Esophagus muscularis mucosa (tissue), 4 donors: ENCODE measurements at regions not wholly inside any gene's neighbourhood (a gene's known extent, or its start where the extent isn't known, plus 50 kb on each side); places are given as distances from the start of the nearest gene placed in this dataset.
"Not testable (repeated sequence)": the region's sequence is repeated elsewhere in the genome, so short reads cannot be mapped to it uniquely, and the experiment has no call there.

Source experiments
- DNase-seq: peaks from one replicate; pipeline ENCODE4 v3.0.0-alpha.2; 2017; ENCODE audit errors: extremely low spot score
- H3K27ac ChIP-seq, 4 donors: fragments of 200-600 bp; sonication (generic); replicated peaks in 1 of 4; 1 replicate in 3 of 4; 2 replicates in 1 of 4; pipeline ENCODE4 v1.5.1; 2016 to 2019; ENCODE audit warnings: mild to moderate bottlenecking in 1 of 4
- H3K27me3 ChIP-seq, 4 donors: fragments of 200-600 bp; sonication (generic); one replicate each; pipeline versions ENCODE4 v1.5.1 to v1.6.0; 2016 to 2019
- H3K36me3 ChIP-seq, 4 donors: fragments of 200-600 bp; sonication (generic); one replicate each; pipeline ENCODE4 v1.5.1; 2016 to 2019
- H3K4me1 ChIP-seq, 4 donors: fragments of 200-600 bp; sonication (generic); one replicate each; pipeline ENCODE4 v1.5.1; 2016 to 2019
- H3K4me3 ChIP-seq, 4 donors: fragments of 200-600 bp; sonication (generic); 1 replicate in 2 of 4; 2 replicates in 2 of 4; pipeline ENCODE4 v1.5.1; 2016 to 2019; ENCODE audit warnings: mild to moderate bottlenecking in 4 of 4, moderate library complexity in 1 of 4
- H3K9me3 ChIP-seq, 4 donors: fragments of 200-600 bp; sonication (generic); 1 replicate in 3 of 4; 2 replicates in 1 of 4; pipeline ENCODE4 v1.5.1; 2016 to 2019
- EP300 ChIP-seq: sonication (generic); formaldehyde crosslinking; IDR thresholded peaks from one replicate; pipeline ENCODE4 v1.6.1; 2017; ENCODE audit warnings: antibody characterized with exemption
- POLR2A ChIP-seq: fragments of 450-650 bp; IDR thresholded peaks from one replicate; pipeline ENCODE4 v1.6.1; 2017; ENCODE audit warnings: antibody characterized with exemption, moderate library complexity, mild to moderate bottlenecking, low read depth
- POLR2AphosphoS5 ChIP-seq, 2 donors: sonication (generic); formaldehyde crosslinking; IDR thresholded peaks; one replicate each; pipeline ENCODE4 v1.6.1; 2017; ENCODE audit warnings: antibody characterized with exemption in 2 of 2
- WGBS: methylation state at CpG from one replicate; pipeline ENCODE4 v1.1.5; 2018; 5-methylcytosine and 5-hydroxymethylcytosine counted together
- intact Hi-C: fragments of 100-400 bp; cut with DNase I; formaldehyde crosslinking; loops from one replicate; pipeline ENCODE4 v1.15.1; 2023
- TF ChIP-seq, protein P1 (sequence below), 3 experiments: fragments of 200-600 bp in 2 of 3; fragments of 450-650 bp in 1 of 3; sonication (generic) in 2 of 3; IDR thresholded peaks; one replicate each; pipeline ENCODE4 v1.5.1; 2017 to 2019; ENCODE audit warnings: antibody characterized with exemption in 3 of 3, mild to moderate bottlenecking in 2 of 3, moderate library complexity in 1 of 3

DNA sequence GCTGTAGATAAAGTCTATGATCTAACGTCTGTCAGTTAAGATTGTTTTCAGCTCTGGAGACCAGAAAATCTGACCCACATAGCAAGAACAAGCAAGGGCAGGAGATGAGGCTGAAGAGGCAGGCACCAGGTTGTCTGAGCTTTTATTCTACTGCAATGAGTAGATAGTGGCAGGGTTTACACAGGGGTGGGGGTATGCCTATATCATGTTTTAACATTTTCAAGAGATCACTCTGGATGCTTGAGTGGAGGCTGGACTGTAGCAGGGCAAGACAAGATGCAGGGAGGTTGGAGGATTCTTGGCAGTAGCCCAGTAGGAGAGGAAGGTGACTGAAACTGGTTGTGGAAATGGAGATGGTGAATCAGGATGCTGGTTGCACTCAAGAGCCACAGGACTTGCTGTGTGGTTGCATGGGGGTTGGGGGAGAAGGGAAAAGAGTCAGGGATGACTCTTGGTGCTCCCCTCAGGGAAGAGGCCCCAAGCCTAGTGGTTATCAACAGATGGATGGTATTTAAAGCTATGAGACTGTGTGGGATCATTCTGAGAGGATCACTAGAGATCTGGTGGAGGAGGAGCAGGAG, 143.1 kb upstream of the KCNJ18 start:
- WGBS: 77% methylated on average over 1 of the region's 1 CpG

DNA sequence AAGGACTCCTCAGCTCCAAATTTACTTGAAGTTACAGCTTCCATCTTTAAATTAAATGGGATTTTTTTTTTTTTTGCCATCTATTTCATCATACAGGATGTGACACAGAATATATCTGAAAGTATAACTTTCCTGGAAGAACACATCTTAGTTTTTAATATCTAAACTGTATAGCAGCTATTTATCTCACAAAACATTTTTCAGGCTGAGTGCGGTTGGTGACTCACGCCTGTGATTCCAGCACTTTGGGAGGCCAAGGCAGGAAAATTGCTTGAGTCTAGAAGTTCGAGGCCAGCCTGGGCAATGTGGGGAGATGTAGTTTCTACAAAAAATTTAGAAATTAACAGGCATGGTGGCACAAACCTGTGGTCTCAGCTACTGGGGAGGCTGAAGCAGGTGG, 142.3 kb upstream of the KCNJ18 start:
- peak overlapping the region; percentile 77 to 82 (median 80) for H3K4me3 ChIP-seq
- WGBS: 87% methylated on average over 3 of the region's 3 CpGs

More for the DNA sequence above, 143.1 kb upstream of the KCNJ18 start:
- TF ChIP-seq POLR2AphosphoS5 (IDR thresholded peaks at IDR 0.05) (no peak), POLR2A (no peak), EP300 (no peak)
- TF ChIP-seq, protein P1, sequence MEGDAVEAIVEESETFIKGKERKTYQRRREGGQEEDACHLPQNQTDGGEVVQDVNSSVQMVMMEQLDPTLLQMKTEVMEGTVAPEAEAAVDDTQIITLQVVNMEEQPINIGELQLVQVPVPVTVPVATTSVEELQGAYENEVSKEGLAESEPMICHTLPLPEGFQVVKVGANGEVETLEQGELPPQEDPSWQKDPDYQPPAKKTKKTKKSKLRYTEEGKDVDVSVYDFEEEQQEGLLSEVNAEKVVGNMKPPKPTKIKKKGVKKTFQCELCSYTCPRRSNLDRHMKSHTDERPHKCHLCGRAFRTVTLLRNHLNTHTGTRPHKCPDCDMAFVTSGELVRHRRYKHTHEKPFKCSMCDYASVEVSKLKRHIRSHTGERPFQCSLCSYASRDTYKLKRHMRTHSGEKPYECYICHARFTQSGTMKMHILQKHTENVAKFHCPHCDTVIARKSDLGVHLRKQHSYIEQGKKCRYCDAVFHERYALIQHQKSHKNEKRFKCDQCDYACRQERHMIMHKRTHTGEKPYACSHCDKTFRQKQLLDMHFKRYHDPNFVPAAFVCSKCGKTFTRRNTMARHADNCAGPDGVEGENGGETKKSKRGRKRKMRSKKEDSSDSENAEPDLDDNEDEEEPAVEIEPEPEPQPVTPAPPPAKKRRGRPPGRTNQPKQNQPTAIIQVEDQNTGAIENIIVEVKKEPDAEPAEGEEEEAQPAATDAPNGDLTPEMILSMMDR (IDR thresholded peaks at IDR 0.05): no peak
- DNase-seq: no peak
- H3K27me3 ChIP-seq: no peaks in the 10 kb centered on the region
- peaks cover 0 to 20% (median 8%) of the 10 kb centered on the region in 4 donors for H3K36me3 ChIP-seq
- H3K27ac ChIP-seq: no peak overlapping the region
- H3K4me1 ChIP-seq: peaks cover 22 to 49% (median 44%) of the 10 kb centered on the region in 4 donors
- no peak overlapping the region for H3K4me3 ChIP-seq
- intact Hi-C loops: no loop called here
- no peaks in the 10 kb centered on the region for H3K9me3 ChIP-seq

DNA sequence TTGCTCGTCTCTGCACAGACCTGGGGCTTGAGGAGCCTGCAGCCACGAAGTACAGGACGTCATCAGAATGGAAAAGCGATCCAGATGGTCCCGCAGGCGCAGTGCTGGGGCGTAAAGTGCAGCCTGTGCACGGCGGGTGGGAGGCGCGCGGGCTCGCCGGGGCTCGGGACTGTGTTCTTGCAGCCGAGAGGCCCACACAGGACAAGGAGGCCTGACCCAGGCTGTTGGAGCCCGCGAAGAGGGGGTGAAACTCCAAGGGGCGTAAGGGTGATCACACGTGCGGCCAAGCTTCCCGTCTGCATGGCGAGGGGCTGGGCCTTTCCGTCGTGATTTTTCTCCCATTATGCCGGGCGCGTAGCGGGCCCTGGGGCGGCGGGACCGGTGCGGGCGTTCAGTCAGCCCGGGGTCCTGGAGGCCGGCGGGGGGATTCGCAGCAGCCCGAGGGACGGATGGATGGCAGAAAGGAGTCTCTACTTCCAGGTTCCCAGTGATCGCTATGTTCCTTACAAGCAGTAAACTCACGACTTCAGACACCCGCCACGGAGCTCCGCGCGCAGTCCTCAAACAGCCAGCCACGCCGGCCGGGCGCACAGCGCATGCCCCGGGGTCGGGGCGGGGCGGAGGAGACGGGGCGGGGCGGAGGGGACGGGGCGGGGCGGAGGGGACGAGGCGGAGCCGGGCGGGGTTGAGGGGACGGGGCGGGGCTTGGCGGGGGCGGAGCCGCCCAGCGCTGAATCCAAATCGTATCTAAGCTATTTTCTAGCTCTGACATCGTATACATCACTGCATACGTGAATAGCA, 141.0 kb upstream of the KCNJ18 start:
- TF ChIP-seq POLR2A (peak; percentile 23), POLR2AphosphoS5 (IDR thresholded peaks at IDR 0.05) (peak; percentile 82 to 91), EP300 (no peak)
- Histone ChIP-seq H3K27ac (peak overlapping the region; percentile 87 to 95 (median 92)), H3K9me3 (no peaks in the 10 kb centered on the region), H3K36me3 (peaks cover 0 to 6% (median 2%) of the 10 kb centered on the region in 4 donors), H3K4me1 (peaks cover 22 to 49% (median 42%) of the 10 kb centered on the region in 4 donors), H3K4me3 (peak overlapping the region; percentile 77 to 82 (median 80)), H3K27me3 (no peaks in the 10 kb centered on the region)
- intact Hi-C loops: no loop called here
- 0% methylated on average over 23 of the region's 75 CpGs for WGBS
- DNase-seq: peak; percentile 93

More for the DNA sequence above, 142.3 kb upstream of the KCNJ18 start:
- DNase-seq, intact Hi-C loops, H3K9me3 ChIP-seq, H3K27ac ChIP-seq, H3K27me3 ChIP-seq: not testable (repeated sequence)
- peaks cover 0 to 14% (median 8%) of the 10 kb centered on the region in 4 donors for H3K36me3 ChIP-seq
- H3K4me1 ChIP-seq: peaks cover 22 to 49% (median 44%) of the 10 kb centered on the region in 4 donors

DNA sequence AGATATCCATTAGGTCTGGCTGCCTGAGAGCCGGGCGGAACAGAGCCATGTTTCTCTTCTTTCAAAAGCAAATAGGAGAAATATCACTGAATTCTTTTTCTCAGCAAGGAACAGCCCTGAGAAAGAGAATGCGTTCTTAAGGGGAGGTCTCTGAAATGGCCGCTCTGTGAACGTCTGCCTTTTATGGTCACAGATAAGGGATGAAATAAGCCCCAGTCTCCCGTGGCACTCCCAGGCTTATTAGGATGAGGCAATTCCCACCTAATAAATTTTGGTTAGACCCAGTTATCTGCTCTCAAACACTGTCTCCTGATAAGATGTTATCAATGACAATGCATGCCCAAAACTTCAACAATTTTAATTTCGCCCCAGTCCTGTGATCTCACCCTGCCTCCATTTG, 133.4 kb upstream of the KCNJ18 start:
- WGBS: 94% methylated on average over 7 of the region's 7 CpGs
- DNase-seq, intact Hi-C loops, H3K4me3 ChIP-seq, H3K4me1 ChIP-seq, H3K27ac ChIP-seq, H3K9me3 ChIP-seq, H3K36me3 ChIP-seq, H3K27me3 ChIP-seq: not testable (repeated sequence)

DNA sequence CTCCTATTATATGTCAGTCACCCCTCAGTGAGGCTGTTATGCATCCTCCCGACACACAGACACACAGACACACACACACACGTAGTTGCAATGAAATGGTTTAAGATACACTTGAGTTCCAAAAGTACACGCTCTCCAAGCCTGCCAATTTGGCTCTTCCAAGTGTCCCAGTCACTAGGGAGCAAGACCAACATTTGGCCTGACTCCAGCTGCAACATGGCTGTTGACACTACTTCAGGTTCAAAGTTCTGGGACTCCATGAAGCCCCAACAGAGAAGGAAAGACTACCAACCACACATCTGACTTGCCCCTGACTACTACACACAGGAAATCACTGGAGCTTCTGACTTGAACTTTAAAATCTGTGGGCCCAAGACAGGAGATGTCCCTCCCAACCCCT, 128.1 kb upstream of the KCNJ18 start:
- TF ChIP-seq POLR2A (no peak), POLR2AphosphoS5 (IDR thresholded peaks at IDR 0.05) (no peak)
- TF ChIP-seq, protein P1 (IDR thresholded peaks at IDR 0.05): no peak
- intact Hi-C loops: no loop called here
- 73% methylated on average over 3 of the region's 3 CpGs for WGBS
- Histone ChIP-seq H3K36me3 (no peaks in the 10 kb centered on the region), H3K27ac (no peak overlapping the region), H3K4me3 (no peak overlapping the region), H3K4me1 (no peaks in the 10 kb centered on the region), H3K9me3 (no peaks in the 10 kb centered on the region), H3K27me3 (no peaks in the 10 kb centered on the region)
- DNase-seq: no peak

DNA sequence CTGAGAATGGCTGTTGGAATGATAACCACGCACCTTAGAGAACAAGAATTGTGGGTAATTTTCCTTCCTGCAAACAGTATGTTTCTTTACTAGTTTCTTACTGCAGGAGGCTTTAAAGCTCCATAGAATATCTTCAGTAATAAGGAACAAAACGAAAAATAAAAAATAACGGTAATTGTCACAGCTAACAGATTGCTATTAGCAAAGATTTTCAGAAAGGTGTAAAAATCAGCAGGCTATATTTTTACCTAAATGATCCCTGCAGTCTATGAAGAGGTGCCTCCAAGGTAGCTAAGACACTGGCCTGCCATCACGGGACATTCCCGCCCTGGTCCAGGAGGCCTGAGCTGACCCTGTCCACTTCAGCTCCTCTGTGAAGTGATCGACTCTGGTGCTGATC, 127.6 kb upstream of the KCNJ18 start:
- H3K4me3 ChIP-seq, intact Hi-C loops, H3K36me3 ChIP-seq, H3K27ac ChIP-seq, DNase-seq, H3K9me3 ChIP-seq, H3K27me3 ChIP-seq, H3K4me1 ChIP-seq: not testable (repeated sequence)
- 88% methylated on average over 6 of the region's 6 CpGs for WGBS

DNA sequence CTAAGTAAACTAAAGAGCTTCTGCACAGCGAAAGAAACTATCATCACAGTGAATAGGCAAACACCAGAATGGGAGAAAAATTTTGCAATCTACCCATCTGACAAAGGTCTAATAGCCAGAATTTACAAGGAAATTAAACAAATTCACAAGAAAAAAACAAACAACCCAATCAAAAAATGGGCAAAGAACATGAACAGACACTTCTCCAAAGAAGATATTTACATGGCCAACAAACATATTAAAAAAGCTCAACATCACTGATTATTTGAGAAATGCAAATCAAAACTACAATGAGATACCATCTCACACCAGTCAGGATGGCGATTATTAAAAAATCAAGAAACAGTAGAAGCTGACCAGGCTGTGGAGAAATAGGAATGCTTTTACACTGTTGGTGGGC, 121.9 kb upstream of the KCNJ18 start:
- H3K9me3 ChIP-seq, H3K27ac ChIP-seq, H3K27me3 ChIP-seq, DNase-seq, H3K4me3 ChIP-seq, H3K4me1 ChIP-seq, intact Hi-C loops, H3K36me3 ChIP-seq: not testable (repeated sequence)
- WGBS: 72% methylated on average over 2 of the region's 2 CpGs

DNA sequence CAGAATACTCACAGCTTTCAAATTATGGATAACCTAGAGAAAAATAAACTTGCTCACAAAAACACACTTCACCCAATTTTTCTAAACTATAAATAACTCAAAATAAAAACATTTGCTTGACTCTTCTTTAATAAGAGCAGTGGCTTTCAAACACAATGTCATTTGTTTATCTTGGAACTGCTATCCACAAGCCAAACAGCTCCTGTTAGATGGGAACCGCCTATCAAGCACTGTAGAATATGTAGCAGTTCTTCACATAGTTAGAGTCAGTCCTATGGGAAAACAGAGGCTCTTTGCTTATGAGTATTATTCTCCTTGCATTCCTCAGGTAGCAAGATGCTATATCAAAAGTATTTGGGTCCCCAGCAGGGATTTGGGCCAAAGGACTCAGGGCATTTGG, 120.2 kb upstream of the KCNJ18 start:
- DNase-seq, H3K4me1 ChIP-seq, H3K4me3 ChIP-seq, H3K27ac ChIP-seq, intact Hi-C loops, H3K27me3 ChIP-seq, H3K36me3 ChIP-seq, H3K9me3 ChIP-seq: not testable (repeated sequence)
- 76% methylated on average over 1 of the region's 1 CpG for WGBS

DNA sequence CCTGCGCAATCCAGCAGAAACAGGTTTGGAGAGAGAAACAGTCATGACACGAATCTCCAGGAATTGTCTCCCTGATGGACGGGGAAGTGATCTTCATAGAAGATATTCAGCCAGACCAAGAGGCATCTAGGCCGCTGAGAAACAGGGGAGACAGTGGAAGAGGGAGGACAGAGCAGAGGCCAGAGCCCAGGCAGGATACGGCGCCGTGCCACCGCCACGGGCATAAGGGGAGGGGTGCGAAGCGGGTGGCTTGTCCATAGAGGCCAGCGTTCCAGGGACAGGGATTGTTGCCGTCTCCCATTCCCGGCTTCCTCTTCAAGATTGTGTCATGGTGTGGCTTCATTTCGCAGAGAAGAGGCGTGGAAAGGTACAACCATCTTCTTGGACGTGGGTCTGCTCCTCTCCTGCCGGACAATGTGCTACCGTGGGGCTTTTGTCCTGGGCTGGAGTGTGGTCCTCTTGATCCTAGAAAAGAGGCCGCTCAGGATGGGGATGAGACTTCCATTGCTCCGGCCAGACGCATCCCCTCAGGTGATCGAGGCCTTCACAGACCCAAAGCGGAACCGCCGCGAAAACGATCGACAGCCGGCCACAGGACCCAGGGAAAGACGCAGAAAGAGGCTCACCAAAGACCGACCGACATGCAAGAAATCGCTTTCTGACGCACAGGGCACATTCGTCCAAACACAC, 118.9 kb upstream of the KCNJ18 start:
- peak overlapping the region; percentile 53 to 62 (median 58) for H3K4me3 ChIP-seq
- H3K27me3 ChIP-seq, H3K9me3 ChIP-seq, H3K36me3 ChIP-seq, H3K4me1 ChIP-seq, intact Hi-C loops, DNase-seq: not testable (repeated sequence)
- peak overlapping the region in 1 of 4 donors; percentile 44 for H3K27ac ChIP-seq
- 87% methylated on average over 36 of the region's 36 CpGs for WGBS
